Ovary (tissue), 3 donors: ENCODE measurements at regions not wholly inside any gene's neighbourhood (a gene's known extent, or its start where the extent isn't known, plus 50 kb on each side); places are given as distances from the start of the nearest gene placed in this dataset.

Source experiments
- CTCF ChIP-seq, 3 donors: fragments of 450-650 bp in 2 of 3; fragments of 200-600 bp in 1 of 3; IDR thresholded peaks; one replicate each; pipeline versions ENCODE4 v1.5.1 to v1.8.0; 2016 to 2022; ENCODE audit warnings: antibody characterized with exemption in 3 of 3, mild to moderate bottlenecking in 1 of 3
- EP300 ChIP-seq: sonication (generic); formaldehyde crosslinking; IDR thresholded peaks from one replicate; pipeline ENCODE4 v1.6.1; 2017; ENCODE audit warnings: antibody characterized with exemption
- POLR2A ChIP-seq: fragments of 450-650 bp; IDR thresholded peaks from one replicate; pipeline ENCODE4 v1.6.1; 2017; ENCODE audit warnings: antibody characterized with exemption, mild to moderate bottlenecking, moderate library complexity
- donor health status: DM: no; HTN: no; CAD: no.

DNA sequence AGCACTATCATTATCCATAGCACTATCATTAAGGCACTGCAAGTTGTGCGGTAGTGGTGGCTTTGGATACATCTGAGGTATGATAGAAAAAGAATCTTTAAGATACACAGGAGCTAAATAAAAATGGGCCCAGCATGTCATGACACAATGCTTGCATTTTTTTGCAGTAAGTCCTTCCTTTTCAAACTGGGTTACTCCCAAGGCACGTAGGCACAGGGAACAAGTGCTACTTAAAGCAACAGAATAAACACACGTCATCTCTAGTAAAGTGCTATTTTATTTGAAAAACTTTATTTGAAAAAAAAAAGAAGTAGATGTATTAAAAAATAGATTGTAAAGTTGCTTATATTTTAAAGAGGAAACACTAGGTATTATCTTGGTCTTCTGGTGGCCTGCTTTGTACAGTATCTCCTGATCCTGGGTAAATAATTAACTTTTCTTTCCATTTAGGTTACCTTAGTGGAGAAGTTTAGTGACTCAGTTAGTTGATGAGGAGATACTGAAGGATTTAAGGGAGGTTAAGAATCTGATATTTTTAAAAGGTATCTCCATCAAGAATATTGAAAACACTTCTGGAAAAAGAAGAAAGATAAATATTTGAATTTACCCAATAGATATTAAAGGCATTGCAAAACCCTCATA is 129.6 kb downstream of the EDN1 start:
- TF ChIP-seq CTCF (IDR thresholded peaks at IDR 0.05) = no peak
- TF ChIP-seq POLR2A = no peak
- TF ChIP-seq EP300 = no peak
